GM18907 (cell line): ENCODE measurements at regions not wholly inside any gene's neighbourhood (a gene's known extent, or its start where the extent isn't known, plus 50 kb on each side); places are given as distances from the start of the nearest gene placed in this dataset.

Experiments
- ATAC-seq: cut with Tn5 transposase; IDR thresholded peaks from one replicate; pipeline ENCODE4 v1.9.1; 2021; ENCODE audit warnings: mild to moderate bottlenecking, moderate library complexity; ENCODE audit not compliant: unreplicated experiment

DNA sequence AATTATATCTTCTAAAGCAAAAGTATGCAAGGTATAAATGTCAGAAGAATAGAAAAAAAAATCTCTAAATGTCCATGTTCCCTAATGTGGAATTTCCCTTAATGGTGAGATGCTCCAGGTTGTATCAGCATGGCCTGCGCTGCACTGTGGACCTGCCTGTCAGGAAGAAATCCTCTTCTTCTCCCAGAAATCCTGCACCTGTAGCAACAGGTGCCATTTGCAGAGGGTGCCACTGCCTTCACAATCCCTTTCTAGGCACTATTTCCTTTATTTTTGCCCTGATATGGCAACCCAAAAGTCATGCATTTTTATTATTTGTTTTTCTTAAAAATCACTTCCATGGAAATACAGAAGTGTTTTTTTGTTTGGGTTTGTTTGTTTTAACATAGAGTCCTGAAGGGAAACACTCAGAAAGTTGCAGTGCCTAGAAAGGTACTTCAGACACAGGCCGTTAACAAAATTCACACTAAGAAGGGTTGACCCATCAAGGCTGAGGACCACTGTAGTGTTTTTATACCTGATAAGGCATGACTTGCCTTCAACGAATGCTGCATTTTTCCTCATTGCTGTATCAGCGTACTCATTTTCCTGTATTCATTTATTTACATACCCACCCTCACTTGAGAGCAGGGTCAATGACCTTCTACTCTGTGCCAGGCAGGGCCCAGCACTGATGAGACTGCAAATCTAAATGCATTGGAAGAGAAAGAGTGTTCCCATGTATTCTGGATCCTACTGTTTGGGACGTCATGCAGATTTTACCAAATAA lies 177.8 kb downstream of the SNX18 start:
- ATAC-seq: no peak

DNA sequence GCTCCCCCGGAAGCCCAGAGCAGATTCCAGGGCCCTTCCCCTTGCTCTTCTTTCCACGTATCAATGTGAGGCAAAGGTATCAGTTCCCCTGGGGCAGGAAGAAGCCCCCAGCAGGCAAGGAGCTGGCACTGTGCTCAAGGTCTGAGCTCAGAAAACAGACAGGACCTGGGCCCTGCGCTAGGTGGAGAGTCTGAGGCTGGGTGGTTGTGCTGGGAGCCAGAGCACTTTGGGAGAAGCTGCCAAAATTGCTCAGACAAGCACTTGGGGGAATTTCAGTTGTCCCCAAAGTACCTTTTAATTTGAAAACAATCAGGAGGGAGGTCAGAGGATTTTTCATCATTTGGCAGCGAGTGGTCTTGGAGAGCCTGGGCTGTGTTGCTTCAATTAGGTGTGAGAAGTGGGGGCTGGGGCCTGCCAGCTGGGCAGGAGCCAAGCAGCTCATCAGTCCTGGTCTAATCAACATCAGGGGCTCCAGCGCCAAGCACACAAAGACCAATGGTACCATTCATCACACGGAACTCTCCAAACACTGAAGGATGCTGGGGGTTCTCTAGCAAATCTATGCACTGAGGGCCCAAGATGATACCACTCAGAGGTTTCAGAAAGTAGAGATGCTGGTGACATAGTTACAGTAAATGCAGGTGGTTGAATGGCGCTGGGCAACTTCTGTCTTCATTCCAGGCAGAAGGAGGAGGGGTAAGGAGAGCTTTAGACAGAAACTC lies 176.5 kb downstream of the SNX18 start:
- no peak for ATAC-seq

DNA sequence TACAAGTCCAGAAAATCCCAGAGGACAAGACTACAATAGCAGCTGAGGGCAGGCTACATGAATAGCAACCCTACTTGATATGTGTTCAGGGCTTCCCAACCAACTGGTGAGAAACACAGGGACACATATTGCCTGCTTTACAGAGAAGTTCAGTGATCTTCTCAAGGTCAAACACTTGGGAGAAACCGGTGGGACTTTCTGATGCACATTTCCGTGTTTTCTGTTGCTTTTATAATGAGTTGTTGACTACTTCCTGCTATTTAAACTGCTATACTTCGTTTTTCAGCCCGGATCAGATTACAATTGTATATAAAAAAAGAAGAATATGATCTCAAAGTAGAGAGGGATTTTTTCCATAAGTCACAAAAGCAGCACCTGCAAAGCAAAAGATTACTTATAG lies 175.1 kb downstream of the SNX18 start:
- ATAC-seq: no peak

DNA sequence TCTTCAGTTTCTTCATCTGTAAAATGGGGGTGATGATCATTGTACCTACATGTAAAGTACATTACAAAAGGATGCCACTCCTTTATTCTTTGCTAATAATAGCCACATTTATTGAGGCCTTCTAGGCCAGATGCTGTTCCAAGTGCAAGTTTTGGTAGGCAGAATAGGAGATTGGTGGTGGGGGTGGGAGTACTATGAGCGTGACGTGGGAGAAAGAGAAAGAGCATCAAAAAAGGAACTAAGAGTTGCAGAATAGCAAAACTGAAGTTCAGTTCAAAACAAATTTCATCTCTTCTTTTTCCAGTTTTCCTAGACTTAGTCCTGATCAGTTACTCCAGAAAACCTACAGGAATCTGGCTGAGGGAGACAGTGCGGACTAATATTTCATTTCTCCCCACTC lies 174.1 kb downstream of the SNX18 start:
- no peak for ATAC-seq

DNA sequence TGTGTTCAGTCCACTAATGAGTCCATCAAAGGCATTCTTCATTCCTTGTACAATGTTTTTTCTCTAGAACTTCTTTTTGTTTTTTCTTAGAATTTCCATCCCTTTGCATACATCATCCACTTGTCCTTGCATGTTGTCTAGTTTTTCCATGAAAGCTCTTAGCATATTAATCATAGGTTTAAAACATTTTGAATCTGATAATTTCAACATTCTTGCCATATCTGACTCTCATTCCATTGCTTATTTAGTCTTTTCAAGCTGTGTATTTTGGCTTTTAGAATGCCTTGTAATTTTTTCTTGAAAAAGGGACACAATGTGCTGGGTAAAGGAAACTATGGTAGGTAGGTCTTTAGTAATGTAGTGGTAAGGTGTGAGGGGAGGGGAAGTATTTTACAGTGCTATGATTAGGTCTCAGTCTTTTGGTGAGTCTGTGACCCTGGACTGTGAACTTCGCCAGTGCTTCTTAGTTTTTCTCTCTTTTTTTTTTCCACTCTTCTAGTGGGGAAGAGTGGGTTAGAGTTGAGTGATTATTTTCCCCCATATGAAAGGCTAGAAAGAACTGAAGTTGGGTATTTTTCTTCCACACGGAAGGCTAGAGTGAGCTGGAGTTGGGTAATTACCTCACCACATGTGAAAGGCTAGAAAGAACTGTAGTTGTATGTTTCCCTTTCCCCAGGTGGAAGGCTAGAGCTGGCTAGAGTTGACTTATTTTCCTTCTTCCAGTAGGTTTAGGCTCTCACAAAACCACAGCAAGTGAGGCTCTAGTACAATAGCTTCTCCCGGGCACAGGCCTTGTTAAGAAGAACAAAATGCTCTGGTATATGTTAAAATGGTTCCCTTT lies 172.1 kb downstream of the SNX18 start:
- no peak for ATAC-seq

DNA sequence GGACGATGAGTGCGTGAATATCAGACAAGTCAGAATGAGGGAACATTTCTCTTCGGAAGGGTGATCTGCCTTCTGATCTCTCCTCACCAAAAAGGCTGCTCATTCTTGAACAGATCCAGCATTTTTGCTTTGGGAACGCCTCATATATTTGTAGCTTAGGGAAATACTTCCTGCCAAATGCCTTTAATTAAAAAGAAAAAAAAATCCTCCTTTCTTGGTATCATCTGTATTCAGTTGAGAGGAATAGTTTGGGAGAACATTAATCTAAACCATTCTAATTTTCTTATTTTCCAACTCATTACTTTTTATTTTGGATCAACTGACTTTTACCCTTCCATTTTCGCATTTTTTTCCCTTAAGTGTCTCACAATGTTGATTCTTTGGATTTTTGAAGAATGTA lies 163.4 kb downstream of the SNX18 start:
- ATAC-seq: no peak

DNA sequence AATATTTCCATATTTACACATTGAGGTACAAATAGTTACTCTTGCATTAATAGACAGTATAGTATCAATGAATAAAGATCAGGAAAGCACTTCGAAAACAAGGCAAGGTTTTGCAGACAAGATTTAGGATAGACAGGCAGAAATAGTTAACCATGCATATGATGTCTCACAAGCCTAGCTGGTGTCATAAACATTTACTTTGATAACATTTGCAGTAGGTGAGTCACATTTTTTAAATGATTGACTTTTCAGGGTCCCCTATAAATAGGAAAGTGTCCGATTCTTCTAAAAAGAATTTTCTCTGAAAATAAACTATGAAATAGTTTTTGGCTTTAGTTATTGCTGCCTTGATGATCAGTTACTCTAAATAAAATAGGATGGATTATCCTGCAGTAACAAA lies 162.1 kb downstream of the SNX18 start:
- no peak for ATAC-seq

DNA sequence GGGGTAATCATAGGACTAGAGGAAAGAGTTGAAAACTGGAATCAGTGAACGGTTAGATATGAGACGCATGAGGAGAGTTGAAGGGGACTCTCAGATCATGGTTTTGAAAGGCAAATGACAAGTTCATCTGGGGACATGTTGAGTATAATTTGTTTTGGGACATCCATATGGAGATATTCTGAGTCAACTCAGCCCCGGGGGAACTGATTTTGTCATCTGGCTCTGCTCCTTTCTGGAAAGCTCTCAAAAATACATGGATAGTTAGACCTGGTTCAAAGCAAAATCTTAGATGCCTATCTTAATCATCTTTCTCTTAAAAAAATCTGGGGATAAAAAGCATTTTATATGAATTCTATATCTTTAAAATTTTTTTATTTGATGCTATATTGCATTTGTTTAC lies 161.2 kb downstream of the SNX18 start:
- ATAC-seq: no peak

DNA sequence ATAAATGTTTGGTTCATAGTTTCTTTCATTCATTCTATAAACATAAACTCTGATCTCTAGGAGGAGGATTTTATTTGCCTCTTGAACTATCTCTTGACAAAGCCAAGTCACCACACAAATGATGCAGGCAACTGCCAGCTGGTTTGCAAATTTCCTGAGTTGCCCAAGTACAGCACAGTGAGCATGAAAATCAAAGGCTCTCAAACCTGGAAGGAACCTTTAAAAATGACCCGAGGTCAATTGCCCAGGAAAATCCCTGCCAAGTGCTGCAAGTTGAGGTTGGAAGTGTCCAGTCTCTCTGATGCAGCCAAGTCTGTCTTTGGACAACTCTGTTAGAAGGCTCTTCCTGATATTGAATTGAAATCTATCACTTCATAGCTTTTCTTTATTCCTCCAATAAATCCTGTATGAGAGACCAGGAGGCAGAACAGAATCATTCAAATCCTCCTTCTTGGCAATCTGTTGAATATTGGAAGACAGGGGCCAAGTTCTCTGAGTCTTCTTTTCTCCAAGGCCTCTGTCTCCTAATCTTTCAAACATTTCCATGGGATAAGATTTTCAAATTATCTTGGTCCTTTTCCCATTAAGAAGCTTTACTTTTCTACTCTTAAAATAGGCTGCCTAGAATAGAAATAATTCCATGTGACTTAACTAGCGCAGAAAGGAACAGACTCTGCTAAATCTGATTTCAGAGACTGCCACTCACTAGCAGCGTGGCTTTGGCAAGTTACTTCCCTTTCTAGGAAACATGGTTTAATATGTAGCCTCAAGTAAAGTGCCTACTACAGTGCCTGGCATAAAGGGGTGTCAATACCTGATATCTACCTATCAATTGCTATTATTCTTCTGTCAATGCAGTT lies 159.2 kb downstream of the SNX18 start:
- no peak for ATAC-seq

DNA sequence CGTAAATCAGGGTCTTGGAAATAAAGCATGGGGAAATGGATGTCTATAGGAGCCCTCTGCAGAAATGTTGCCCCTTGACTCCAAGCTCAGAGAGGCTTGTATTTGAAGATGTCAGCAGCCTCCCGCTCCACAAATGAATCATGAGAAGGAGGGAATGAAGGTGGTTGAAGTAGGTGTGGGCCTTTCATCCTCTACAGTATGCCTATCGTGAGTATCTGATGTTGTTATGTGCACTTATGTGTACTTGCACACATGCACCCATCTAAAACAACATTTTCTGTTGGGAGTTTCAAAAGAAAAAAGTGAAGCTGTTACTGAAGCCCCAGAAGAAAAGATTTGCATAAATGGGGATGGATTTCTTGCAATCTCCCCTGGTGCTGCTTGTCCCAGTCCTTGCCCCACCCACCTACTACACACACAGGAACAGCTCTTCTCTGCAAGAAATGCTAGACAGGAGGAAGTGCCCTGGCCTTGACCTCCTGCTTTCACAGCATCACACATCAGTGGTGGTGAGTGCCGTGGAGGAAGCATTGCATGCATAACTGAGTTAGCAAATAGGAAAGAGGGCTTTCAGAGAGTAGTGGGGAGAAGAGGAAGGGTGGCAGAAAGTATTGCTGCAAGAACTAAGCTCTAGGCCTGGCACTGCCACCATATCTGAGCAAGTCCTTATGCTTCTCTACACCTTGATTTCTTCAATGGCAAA lies 156.1 kb downstream of the SNX18 start:
- no peak for ATAC-seq

DNA sequence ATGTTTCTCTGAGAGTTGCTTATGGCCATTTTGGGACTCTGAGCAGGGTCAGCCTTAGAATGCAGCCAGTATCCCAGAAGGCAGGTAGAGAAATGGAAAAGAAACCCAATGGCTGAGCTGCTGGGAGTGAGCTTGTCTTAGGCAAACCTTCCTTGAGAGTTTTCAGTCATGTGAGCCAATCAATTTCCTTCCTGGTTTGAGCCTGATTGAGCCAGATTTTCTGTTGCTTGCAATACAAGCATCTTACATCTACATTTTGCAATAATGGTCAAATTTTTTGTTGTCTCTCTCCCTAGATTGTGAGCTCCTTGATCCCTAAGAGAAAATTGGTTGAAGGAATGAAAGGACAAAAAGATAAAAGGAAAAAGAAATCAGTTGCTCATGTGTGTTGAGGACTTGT lies 155.3 kb downstream of the SNX18 start:
- ATAC-seq: no peak

DNA sequence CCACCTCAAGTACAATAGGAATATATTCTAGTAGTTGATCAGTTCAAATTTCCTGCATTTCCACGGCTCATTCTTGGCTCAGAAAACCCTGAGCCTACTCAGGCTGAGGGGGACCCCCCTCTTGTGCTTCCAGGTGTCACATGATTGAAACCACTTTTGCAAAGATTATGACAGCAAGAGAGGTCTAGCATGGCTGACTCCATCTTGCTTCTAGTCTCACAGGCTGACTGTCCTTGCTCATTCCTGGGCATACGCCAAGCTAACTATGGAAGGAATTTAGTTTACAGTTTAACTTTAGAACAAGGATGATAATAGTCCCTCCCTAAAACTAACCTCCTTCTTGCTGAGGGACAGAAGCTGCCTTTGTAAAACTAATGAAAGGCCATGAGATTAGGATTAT lies 154.1 kb downstream of the SNX18 start:
- ATAC-seq: no peak

DNA sequence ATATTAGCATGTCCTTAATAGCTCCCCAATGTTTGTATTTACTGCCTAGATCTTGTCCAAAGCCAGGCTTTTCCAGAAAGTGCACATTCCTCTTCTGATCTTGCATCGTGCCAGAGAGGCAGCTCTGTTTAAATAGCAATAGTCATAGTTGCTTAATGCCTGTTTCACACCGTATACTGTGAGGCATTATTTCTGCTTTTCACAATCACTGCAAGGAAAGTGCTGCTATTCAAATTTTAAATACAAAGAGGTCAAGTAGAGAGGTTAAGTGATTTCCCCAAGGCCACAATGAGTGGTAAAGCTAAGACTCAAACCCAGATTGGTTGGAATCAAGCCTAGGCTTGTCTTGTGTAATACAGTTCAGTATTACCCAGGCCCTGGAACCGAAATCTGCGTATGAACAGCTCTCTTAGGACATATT lies 153.6 kb downstream of the SNX18 start:
- ATAC-seq: no peak

DNA sequence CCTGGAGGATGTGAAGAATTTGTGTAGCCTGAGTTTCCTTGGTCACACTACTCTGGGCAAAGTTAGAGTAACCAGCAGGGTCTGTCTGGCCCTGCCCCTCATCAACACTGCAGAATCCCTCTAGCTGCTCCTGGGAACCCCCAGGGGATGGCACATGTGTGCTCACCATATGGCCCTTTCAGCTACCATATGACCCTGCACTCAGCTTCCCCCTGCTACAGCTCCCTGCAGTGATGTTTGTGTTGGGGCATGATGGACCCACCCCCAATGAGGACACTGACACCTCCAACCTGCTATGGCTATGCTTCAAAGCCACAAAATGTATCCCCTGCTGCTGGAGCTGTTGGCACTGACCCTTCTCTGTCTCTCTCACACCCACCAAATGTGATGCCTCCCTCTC lies 152.7 kb downstream of the SNX18 start:
- ATAC-seq: no peak

DNA sequence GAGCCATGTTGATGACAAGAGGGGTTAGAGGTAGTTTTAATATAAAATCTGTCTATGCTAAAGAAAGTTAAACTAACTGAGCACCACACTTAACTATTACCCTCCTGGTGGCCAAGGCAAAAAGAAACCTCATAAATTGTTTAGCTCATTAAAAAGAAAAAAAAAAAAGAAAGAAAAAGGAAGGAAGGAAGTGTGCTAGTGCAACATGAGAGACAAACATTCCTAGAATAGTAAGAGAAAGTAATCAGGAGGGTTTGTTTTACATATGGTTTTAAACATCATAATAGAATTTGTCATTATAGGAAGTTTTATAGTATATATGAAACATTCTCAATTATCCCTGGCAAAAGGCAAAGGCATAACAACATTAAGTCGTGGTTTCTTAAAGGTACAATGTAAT lies 152.3 kb downstream of the SNX18 start:
- no peak for ATAC-seq

DNA sequence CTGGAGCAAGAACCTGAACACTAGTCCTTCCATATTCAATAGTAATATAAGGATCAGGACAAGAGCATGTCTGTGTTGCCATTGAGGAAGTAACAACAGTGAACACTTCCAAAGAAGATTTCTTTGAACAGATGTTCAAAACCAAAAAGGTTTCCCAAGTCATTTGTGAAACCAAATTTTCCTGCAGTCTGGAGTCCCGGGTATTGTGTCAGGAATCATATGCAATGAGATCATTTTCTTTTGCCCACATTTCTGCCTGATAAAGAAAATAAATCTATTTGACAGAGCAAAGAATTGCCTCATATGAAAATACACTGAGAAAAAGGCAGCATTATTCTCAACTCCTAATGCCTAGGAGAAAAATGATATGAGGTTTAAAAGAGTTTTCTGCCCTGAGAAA lies 151.7 kb downstream of the SNX18 start:
- no peak for ATAC-seq

DNA sequence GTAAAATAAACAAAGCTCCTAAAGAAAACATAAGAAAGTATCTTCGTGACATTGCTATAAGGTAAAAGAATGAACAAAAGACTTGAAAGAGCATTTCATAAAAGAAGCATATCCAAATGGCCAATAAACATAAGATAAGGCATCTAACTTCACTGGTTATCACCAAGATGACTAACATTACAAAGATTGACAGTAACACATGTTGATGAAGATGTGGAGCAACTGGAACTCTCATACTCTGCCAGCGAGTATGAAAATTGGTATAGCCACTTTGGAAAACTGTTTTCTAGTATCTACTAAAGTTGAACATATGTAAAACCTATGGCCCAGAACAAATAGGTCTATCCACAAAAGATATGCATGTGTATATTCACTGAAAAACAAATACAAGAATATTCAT lies 150.5 kb downstream of the SNX18 start:
- ATAC-seq: no peak

DNA sequence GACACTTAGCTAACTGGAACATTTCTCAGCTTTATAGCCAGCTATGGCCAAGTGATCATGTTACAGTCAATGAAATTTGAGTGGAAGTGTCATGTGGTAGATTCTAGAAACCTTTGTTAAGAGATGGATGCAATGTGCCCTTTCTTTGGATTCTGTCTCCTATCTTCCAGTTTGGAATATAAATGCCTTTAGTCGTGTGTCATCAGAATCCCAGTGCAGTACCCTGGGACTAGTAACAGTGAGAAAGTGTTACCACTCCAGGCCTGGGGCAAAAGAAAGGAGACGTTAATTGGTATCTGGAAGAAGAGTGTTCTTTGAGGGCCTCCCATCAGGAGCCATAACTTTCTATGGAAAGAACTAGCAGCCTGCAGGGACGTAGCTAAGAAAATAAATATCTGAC lies 149.6 kb downstream of the SNX18 start:
- ATAC-seq: no peak

DNA sequence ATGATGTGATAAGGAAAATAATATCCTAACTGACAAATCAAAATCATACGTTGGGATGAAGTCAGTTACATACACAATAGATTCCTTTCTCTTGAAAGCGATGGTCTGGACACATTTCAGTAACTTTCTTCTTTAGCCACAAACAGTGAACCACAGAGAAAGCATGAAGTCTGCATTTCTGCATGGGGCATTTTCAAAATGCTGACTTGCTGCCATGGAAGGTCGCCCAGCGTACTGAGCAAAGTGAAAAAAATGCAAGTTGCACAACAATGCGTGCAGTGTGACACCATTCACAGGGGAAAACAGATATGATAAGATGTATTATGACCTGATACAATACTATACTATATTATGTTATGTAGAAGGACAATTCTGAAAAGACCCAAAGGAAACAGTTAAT lies 146.3 kb downstream of the SNX18 start:
- no peak for ATAC-seq

DNA sequence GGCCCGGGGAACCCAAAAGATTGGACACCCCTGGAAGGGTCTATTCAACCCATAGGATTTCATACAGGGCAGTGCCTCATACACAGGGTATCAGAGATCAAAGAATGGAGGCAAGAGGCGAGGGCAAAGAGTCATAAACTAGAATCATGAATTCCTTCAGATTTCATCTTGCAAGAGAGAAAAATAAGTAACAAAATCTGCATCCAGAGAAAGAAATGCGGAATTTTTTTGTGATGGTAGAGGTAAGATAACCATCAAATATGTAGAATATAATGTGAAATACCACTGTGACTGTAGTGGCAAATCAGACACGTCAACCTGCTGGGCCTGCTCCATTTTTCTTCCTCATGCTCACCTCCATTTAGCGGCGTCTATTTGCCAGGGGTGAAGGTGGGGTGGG lies 143.6 kb downstream of the SNX18 start:
- ATAC-seq: no peak
